HEK293T (cell line): ENCODE measurements at regions not wholly inside any gene's neighbourhood (a gene's known extent, or its start where the extent isn't known, plus 50 kb on each side); places are given as distances from the start of the nearest gene placed in this dataset.

Experiments used
- CTCF ChIA-PET: fragments of 350-600 bp; formaldehyde crosslinking; extraction: SDS; loops from one replicate; lab custom pipeline; 2021; ENCODE audit warnings: antibody characterized with exemption, inconsistent platforms; lab: Yijun Ruan, JAX
- POLR2A ChIA-PET: fragments of 350-600 bp; formaldehyde crosslinking; extraction: SDS; loops from one replicate; lab custom pipeline; 2020; ENCODE audit warnings: antibody characterized with exemption, inconsistent platforms; lab: Yijun Ruan, JAX
- DNase-seq: peaks from one replicate; pipeline ENCODE4 v3.0.0; 2012; ENCODE audit warnings: mixed read lengths; ENCODE audit errors: extremely low spot score
- ARNT ChIP-seq: fragments of 450-650 bp; IDR thresholded peaks from 2 replicates; pipeline ENCODE4 v1.6.1; 2017; ENCODE audit warnings: mild to moderate bottlenecking
- BHLHE40 ChIP-seq: fragments of 450-650 bp; IDR thresholded peaks from 2 replicates; pipeline ENCODE4 v1.6.1; 2016; ENCODE audit warnings: mild to moderate bottlenecking, moderate library complexity, borderline replicate concordance
- CTBP1 ChIP-seq: fragments of 450-650 bp; IDR thresholded peaks from 2 replicates; pipeline ENCODE4 v1.6.1; 2016; ENCODE audit warnings: borderline replicate concordance
- ELF4 ChIP-seq: fragments of 450-650 bp; IDR thresholded peaks from 2 replicates; pipeline ENCODE4 v1.6.1; 2017; ENCODE audit warnings: antibody characterized with exemption
- FOXA1 ChIP-seq: fragments of 450-650 bp; IDR thresholded peaks from 2 replicates; pipeline ENCODE4 v1.6.1; 2016; ENCODE audit warnings: mild to moderate bottlenecking
- FOXK2 ChIP-seq: fragments of 450-650 bp; IDR thresholded peaks from 2 replicates; pipeline ENCODE4 v1.6.1; 2016; ENCODE audit warnings: mild to moderate bottlenecking
- FOXM1 ChIP-seq: fragments of 450-650 bp; IDR thresholded peaks from 2 replicates; pipeline ENCODE4 v1.6.1; 2017; ENCODE audit warnings: mild to moderate bottlenecking, borderline replicate concordance
- HDGF ChIP-seq: fragments of 450-650 bp; IDR thresholded peaks from 2 replicates; pipeline ENCODE4 v1.6.1; 2017; ENCODE audit warnings: antibody characterized with exemption, borderline replicate concordance
- L3MBTL2 ChIP-seq: fragments of 450-650 bp; conservative IDR thresholded peaks from 2 replicates; pipeline ENCODE4 v1.6.1; 2016; ENCODE audit warnings: mild to moderate bottlenecking
- LEF1 ChIP-seq: fragments of 450-650 bp; IDR thresholded peaks from 2 replicates; pipeline ENCODE4 v1.6.1; 2017; ENCODE audit warnings: mild to moderate bottlenecking, borderline replicate concordance
- NFRKB ChIP-seq: fragments of 450-650 bp; IDR thresholded peaks from 2 replicates; pipeline ENCODE4 v1.6.1; 2016; ENCODE audit warnings: mild to moderate bottlenecking, moderate library complexity
- SP1 ChIP-seq: fragments of 450-650 bp; IDR thresholded peaks from 2 replicates; pipeline ENCODE4 v1.6.1; 2017
- SUZ12 ChIP-seq: fragments of 450-650 bp; IDR thresholded peaks from 2 replicates; pipeline ENCODE4 v1.6.1; 2016; ENCODE audit warnings: mild to moderate bottlenecking
- TARDBP ChIP-seq: fragments of 450-650 bp; IDR thresholded peaks from 2 replicates; pipeline ENCODE4 v1.6.1; 2016
- ZNF384 ChIP-seq: fragments of 450-650 bp; IDR thresholded peaks from 2 replicates; pipeline ENCODE4 v1.6.1; 2016
- TF ChIP-seq, protein P1 (sequence below): fragments of 450-650 bp; IDR thresholded peaks from 2 replicates; pipeline ENCODE4 v1.6.1; 2016

DNA sequence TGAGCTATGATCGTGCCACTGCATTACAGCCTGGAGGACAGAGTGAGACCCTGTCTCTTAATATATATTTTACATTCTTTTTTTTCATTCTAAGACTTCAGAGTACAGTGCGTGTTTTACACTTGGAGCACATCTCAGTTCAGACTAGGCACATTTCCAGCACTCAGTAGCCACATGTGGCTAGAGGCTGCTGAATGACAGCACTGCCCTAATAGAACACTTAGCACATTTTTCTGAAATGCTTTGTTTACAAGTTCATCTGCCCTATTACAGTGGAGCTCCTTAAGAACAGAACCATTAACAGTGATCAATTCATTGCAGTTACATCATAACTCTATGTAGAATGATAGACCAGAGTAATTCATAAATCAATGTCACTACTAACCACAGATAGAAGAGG, 138.1 kb downstream of the SUCLG1 start:
- no peak for DNase-seq
- POLR2A ChIA-PET = no interaction called here
- TF ChIP-seq L3MBTL2 = no peak
- CTCF ChIA-PET = interaction anchor here (0.5 kb wide), 1 partner anchor 75 kb away, joined by 3 read pairs; no protein-coding TSS in a partner anchor

GRCh38 chr2:84319581-84319980, 139.5 kb downstream of the SUCLG1 start:
- no peak for TF ChIP-seq NFRKB
- TF ChIP-seq FOXK2 = no peak
- TF ChIP-seq TARDBP = no peak
- TF ChIP-seq SUZ12 = no peak
- no peak for TF ChIP-seq SP1
- no peak for TF ChIP-seq LEF1
- TF ChIP-seq ZNF384 = no peak
- TF ChIP-seq FOXM1 = no peak
- no peak for TF ChIP-seq L3MBTL2
- TF ChIP-seq, protein P1, sequence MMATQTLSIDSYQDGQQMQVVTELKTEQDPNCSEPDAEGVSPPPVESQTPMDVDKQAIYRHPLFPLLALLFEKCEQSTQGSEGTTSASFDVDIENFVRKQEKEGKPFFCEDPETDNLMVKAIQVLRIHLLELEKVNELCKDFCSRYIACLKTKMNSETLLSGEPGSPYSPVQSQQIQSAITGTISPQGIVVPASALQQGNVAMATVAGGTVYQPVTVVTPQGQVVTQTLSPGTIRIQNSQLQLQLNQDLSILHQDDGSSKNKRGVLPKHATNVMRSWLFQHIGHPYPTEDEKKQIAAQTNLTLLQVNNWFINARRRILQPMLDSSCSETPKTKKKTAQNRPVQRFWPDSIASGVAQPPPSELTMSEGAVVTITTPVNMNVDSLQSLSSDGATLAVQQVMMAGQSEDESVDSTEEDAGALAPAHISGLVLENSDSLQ = no peak
- TF ChIP-seq ELF4 = no peak
- no peak for TF ChIP-seq ARNT
- TF ChIP-seq CTBP1 = no peak
- ChIA-PET POLR2A (no interaction called here), CTCF (no interaction called here)
- DNase-seq = no peak

- TF ChIP-seq FOXK2 (no peak), ELF4 (no peak), BHLHE40 (no peak), ARNT (no peak)
- POLR2A ChIA-PET = no interaction called here
- no peak for DNase-seq
- CTCF ChIA-PET = no interaction called here
These were observed 141.9 kb downstream of the SUCLG1 start for GRCh38 chr2:84317135-84317534.

DNA sequence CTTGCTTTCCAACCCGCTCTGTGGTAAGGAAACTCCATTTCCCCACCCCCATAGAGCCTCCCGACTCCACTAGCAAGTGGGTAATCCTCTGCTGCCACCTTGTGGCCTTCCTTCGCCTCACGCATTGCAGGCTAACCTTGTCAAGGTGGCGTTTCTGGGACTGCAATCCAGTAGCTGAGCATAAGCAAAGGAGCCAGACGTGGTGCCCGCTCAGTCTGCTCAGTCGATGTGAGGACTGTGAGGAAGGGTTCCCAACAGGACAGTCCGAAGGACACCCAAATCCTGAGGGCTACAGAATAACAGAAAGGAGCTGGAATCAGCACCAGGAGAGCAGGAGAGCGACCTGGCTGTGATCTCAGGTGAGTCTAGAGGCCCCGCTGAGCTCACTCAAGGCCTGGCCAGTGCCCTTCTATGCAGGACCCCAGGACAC, 144.2 kb downstream of the SUCLG1 start:
- peak; percentile 73 for DNase-seq
- CTCF ChIA-PET = interaction anchor here (0.6 to 1.4 kb wide), 4 partner anchors 12 to 1327 kb away, joined by 3 to 5 read pairs (median 4); no protein-coding TSS in a partner anchor
- POLR2A ChIA-PET = no interaction called here
- TF ChIP-seq L3MBTL2 (no peak), ELF4 (no peak), CTBP1 (no peak), SUZ12 (no peak)

DNA sequence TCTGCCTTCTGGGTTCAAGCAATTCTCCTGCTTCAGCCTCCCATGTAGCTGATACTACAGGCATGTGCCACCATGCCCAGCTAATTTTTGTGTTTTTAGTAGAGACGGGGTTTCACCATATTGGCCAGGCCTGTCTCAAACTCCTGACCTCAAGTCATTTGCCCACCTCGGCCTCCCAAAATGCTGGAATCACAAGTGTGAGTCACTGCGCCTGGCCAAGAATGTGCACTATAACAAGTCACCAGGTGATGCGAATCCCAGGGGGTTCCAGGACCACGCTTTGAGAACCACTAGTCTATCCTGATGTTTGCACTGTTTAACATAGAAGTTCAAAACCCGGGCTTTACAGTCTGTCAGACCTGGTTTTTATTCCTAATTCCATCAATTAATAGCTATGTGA, 144.8 kb downstream of the SUCLG1 start:
- CTCF ChIA-PET = interaction anchor here (1.3 to 1.4 kb wide), 3 partner anchors 11 to 295 kb away, joined by 3 to 5 read pairs (median 5); no protein-coding TSS in a partner anchor

DNA sequence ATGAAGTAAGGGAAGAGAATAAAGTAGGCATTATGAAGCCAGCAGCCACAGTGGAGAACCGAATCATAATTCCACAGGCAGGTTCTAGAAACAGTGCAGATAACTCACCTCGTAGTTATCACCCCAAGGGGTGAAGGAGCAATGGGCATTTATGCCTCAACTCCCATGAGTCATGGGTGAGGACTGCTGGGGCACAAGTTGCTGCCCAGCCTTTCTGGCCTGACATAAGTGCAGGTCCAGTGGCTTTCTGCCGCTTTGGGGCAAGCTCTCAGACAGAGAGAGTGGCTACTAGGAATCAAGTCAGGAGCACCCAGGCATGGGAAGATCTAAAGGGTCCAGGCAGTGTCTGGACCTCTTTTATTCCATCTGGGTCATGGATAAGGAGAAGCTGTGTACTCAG, 149.8 kb downstream of the SUCLG1 start:
- ChIA-PET POLR2A (no interaction called here), CTCF (no interaction called here)
- no peak for DNase-seq
- TF ChIP-seq FOXM1 (no peak), NFRKB (no peak), ZNF384 (no peak), SUZ12 (no peak), ARNT (no peak), FOXK2 (no peak), SP1 (no peak)

More for the DNA sequence above, 144.8 kb downstream of the SUCLG1 start:
- TF ChIP-seq NFRKB (no peak), L3MBTL2 (no peak)
- POLR2A ChIA-PET = no interaction called here
- no peak for DNase-seq

DNA sequence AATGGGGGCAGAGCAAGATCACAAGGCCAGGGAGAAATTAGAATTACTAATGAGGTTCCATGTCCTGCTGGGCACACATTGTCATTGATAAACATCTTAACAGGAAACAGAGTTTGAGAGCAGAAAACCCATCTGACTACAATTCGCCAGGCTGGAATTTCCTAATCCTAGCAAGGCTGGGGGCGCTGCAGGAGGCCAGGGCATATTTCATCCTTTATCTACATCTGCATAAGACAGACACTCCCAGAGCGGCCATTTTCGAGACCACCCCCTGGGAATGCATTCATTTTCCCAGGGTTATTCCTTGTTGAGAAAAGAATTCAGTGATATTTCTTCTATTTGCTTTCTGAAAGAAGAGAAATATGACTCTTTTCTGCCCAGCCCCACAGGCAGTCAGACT, 152.7 kb downstream of the SUCLG1 start:
- TF ChIP-seq ARNT (no peak), SUZ12 (no peak)
- no peak for DNase-seq
- POLR2A ChIA-PET = no interaction called here
- CTCF ChIA-PET = no interaction called here

DNA sequence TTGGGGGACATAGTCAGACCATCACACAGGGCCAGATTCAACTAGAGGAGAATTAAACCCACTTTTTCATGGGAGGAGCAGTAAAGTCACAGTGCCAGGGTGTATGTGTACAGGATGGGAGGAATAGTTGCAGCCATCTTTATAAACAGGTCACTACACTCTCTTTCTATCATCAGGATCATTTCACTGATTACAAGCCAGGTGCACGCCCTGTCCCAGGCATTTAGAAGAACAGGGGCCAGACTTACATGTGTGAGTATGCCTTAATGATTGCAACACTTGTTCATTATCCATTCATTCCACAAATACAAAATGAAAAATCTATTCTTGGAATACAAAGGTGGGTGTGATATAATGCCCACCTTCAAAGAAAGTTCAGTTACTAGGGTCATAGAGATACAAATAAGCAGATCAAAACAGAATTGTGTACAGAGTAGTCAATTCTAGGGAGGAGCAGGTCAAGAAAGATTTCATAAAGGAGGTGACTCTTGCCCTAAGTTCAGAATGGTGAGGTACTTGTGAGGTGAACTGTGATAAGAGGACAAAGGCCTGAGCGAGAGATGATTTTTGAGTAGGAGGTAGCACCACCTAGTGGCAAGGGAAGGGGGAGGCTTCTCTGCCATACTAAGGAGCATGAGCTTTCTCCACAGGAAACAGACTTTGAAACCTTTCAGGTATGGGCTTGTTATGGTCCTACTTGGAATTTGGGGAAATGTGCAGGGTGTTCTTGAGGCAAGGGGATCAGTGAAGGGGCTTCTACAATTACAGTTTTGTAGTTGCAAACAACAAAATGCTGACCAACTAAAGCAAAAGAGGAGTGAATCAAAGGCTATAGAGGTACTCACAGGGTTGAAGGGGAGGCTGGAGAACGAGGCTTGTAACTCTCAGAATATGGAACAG, 156.3 kb downstream of the SUCLG1 start:
- ChIA-PET POLR2A (no interaction called here), CTCF (interaction anchor here (0.7 to 1.0 kb wide), 4 partner anchors 12 to 280 kb away, joined by 3 to 5 read pairs (median 3); no protein-coding TSS in a partner anchor)
- peak; percentile 62 for DNase-seq

More for the DNA sequence above, 156.3 kb downstream of the SUCLG1 start:
- TF ChIP-seq CTBP1 (no peak), L3MBTL2 (no peak), FOXM1 (no peak), FOXA1 (no peak), ZNF384 (no peak), ARNT (no peak), SP1 (no peak), NFRKB (no peak), ELF4 (no peak), BHLHE40 (no peak), FOXK2 (no peak), LEF1 (no peak), SUZ12 (no peak), HDGF (no peak), TARDBP (no peak)
- TF ChIP-seq, protein P1 = no peak
